K562 (cell line): ENCODE measurements at regions not wholly inside any gene's neighbourhood (a gene's known extent, or its start where the extent isn't known, plus 50 kb on each side); places are given as distances from the start of the nearest gene placed in this dataset.

Experiments used
- ATAC-seq: fragments of 200-7000 bp; cut with Tn5 transposase; 3 replicates; pipeline ENCODE4 v1.9.1; 2020; ENCODE audit warnings: moderate library complexity
- BruUV-seq: library from RNA; stranded (reverse); fragments of 400-500 nt; replicated peaks from 2 replicates; lab custom pipeline; 2021; lab: Mats Ljungman, UMichigan
- CTCF ChIA-PET: fragments of 300-600 bp; formaldehyde crosslinking; extraction: SDS; loops from one replicate; lab custom pipeline; 2021; ENCODE audit warnings: low intra/inter-chr PET ratio; lab: Yijun Ruan, JAX
- POLR2A ChIA-PET: fragments of 300-600, 350-650 bp; sonication (Branson Sonifier 250); formaldehyde crosslinking; extraction: SDS; loops from one replicate; lab custom pipeline; 2021; ENCODE audit warnings: antibody characterized with exemption, inconsistent platforms; lab: Yijun Ruan, JAX
- DNase-seq, 4 experiments: peaks; one replicate each; pipeline versions ENCODE4 v3.0.0 to v3.0.0-alpha.2; 2011 to 2018; ENCODE audit warnings: low spot score in 3 of 4, mixed read lengths in 3 of 4; ENCODE audit errors: extremely low read depth in 1 of 4
- FAIRE-seq: peaks from 2 replicates; lab custom pipeline; 2011; peaks lifted over from hg19 to GRCh38; lab: Jason Lieb, UNC
- H2AFZ ChIP-seq: 2 replicates; pipeline ENCODE4 v1.6.0; 2011; ENCODE audit warnings: low read depth, low read length, control low read depth, inconsistent platforms
- H3K27ac ChIP-seq: fragments of 200-600 bp; 3 replicates; pipeline ENCODE4 v1.8.0; 2011; ENCODE audit warnings: low read depth, mild to moderate bottlenecking, control low read depth, inconsistent platforms, low read length, moderate library complexity, mixed read lengths; ENCODE audit errors: extremely low read depth
- H3K27me3 ChIP-seq, 2 experiments: fragments of 300-600 bp in 1 of 2; 2 replicates in 1 of 2; 3 replicates in 1 of 2; pipeline versions ENCODE4 v1.6.0 to v1.8.0; 2011; ENCODE audit warnings: inconsistent platforms in 2 of 2, low read length in 2 of 2, mild to moderate bottlenecking in 1 of 2, mixed read lengths in 1 of 2, moderate library complexity in 1 of 2; ENCODE audit not compliant: control insufficient read depth in 2 of 2, insufficient read depth in 2 of 2
- H3K36me3 ChIP-seq: fragments of 300-600 bp; 3 replicates; pipeline ENCODE4 v1.8.0; 2011; ENCODE audit warnings: mild to moderate bottlenecking, low read length, inconsistent platforms; ENCODE audit not compliant: control insufficient read depth, insufficient read depth
- H3K4me1 ChIP-seq, 2 experiments: fragments of 200-600 bp in 1 of 2; replicated peaks in 1 of 2; 2 replicates in 1 of 2; 3 replicates in 1 of 2; pipeline versions ENCODE4 v1.5.1 to v1.8.0; 2011; ENCODE audit warnings: inconsistent platforms in 2 of 2, low read length in 2 of 2, mild to moderate bottlenecking in 1 of 2, mixed read lengths in 1 of 2, moderate library complexity in 1 of 2; ENCODE audit not compliant: control insufficient read depth in 2 of 2, insufficient read depth in 2 of 2
- H3K4me2 ChIP-seq: 2 replicates; pipeline ENCODE4 v1.6.1; 2011; ENCODE audit warnings: low read length, control low read depth, inconsistent platforms, mixed read lengths; ENCODE audit not compliant: insufficient read depth
- H3K4me3 ChIP-seq: fragments of 200-600 bp; sonication (generic), shearing (Covaris generic); 2 replicates; pipeline ENCODE4 v1.5.1; 2016; ENCODE audit warnings: control low read depth, inconsistent platforms
- H3K79me2 ChIP-seq: fragments of 200-600 bp; 3 replicates; pipeline ENCODE4 v1.8.0; 2011; ENCODE audit warnings: low read length, inconsistent platforms; ENCODE audit not compliant: control insufficient read depth, insufficient read depth
- H3K9ac ChIP-seq, 2 experiments: 2 replicates each; pipeline versions ENCODE4 v1.6.0 to v1.6.1; 2011; ENCODE audit warnings: low read depth in 2 of 2, low read length in 2 of 2, control low read depth in 1 of 2, inconsistent platforms in 1 of 2, mild to moderate bottlenecking in 1 of 2, mixed read lengths in 1 of 2; ENCODE audit not compliant: insufficient read depth in 1 of 2
- H3K9me1 ChIP-seq: one replicate; pipeline ENCODE4 v1.6.0; 2011; ENCODE audit warnings: inconsistent platforms, mild to moderate bottlenecking, low read length, moderate library complexity; ENCODE audit not compliant: control insufficient read depth, insufficient read depth
- H3K9me3 ChIP-seq: replicated peaks from 2 replicates; pipeline ENCODE4 v1.5.1; 2011; ENCODE audit warnings: low read depth, low read length, inconsistent platforms; ENCODE audit not compliant: control insufficient read depth, insufficient read depth
- H4K20me1 ChIP-seq: replicated peaks from 2 replicates; pipeline ENCODE4 v1.6.1; 2011; ENCODE audit warnings: low read length, inconsistent platforms, mixed read lengths; ENCODE audit not compliant: control insufficient read depth, insufficient read depth
- BRF1 ChIP-seq: IDR thresholded peaks from 3 replicates; pipeline ENCODE4 v1.6.1; 2011; ENCODE audit warnings: borderline replicate concordance, mild to moderate bottlenecking; ENCODE audit not compliant: insufficient read length; ENCODE audit errors: extremely low read depth
- CGGBP1 ChIP-seq: fragments of 250-450 bp; sonication (Bioruptor Pico); IDR thresholded peaks from 2 replicates; pipeline ENCODE4 v1.9.0; 2021; ENCODE audit warnings: mild to moderate bottlenecking
- GATAD2B ChIP-seq: fragments of 450-650 bp; IDR thresholded peaks from 2 replicates; pipeline ENCODE4 v1.6.1; 2017; ENCODE audit warnings: mild to moderate bottlenecking, borderline replicate concordance
- KLF6 ChIP-seq: fragments of 250-450 bp; sonication (Bioruptor Pico); IDR thresholded peaks from 2 replicates; pipeline ENCODE4 v1.4.0; 2020; ENCODE audit warnings: mild to moderate bottlenecking, moderate library complexity, borderline replicate concordance
- MTA1 ChIP-seq: fragments of 450-650 bp; IDR thresholded peaks from 2 replicates; pipeline ENCODE4 v1.6.1; 2017; ENCODE audit warnings: borderline replicate concordance
- STAT5A ChIP-seq: IDR thresholded peaks from 2 replicates; pipeline ENCODE4 v1.6.1; 2012; ENCODE audit warnings: low read length, inconsistent platforms, borderline replicate concordance
- ZBTB49 ChIP-seq: sonication (generic); formaldehyde crosslinking; IDR thresholded peaks from 2 replicates; pipeline ENCODE4 v1.8.0; 2022; ENCODE audit warnings: missing genetic modification reagents, mild to moderate bottlenecking, borderline replicate concordance
- ZC3H11A ChIP-seq: IDR thresholded peaks from 2 replicates; pipeline ENCODE4 v1.6.1; 2012; ENCODE audit warnings: low read depth, low read length, improper control_type of control experiment
- ZNF12 ChIP-seq: sonication (generic); formaldehyde crosslinking; IDR thresholded peaks from 2 replicates; pipeline ENCODE4 v1.4.0; 2020; ENCODE audit warnings: mild to moderate bottlenecking, missing genetic modification reagents
- ZNF431 ChIP-seq: sonication (generic); formaldehyde crosslinking; IDR thresholded peaks from 2 replicates; pipeline ENCODE4 v1.8.0; 2022; ENCODE audit warnings: mild to moderate bottlenecking, missing genetic modification reagents
- ZSCAN29 ChIP-seq: fragments of 450-650 bp; IDR thresholded peaks from 2 replicates; pipeline ENCODE4 v1.6.1; 2017
- WGBS: fragments of 100-300 bp; shearing (Covaris generic); methylation state at CpG from one replicate; pipeline ENCODE4 v1.1.6; 2016; ENCODE audit warnings: low coverage, mixed read lengths; ENCODE audit not compliant: insufficient coverage; ENCODE audit errors: missing lambda C conversion rate; 5-methylcytosine and 5-hydroxymethylcytosine counted together
- in situ Hi-C: fragments of 300-500 bp; cut with MboI; formaldehyde crosslinking; loops from 4 replicates; pipeline ENCODE4 v1.15.0; 2018; ENCODE audit warnings: inconsistent platforms, mixed read lengths
- intact Hi-C: fragments of 100-400 bp; cut with micrococcal nuclease; formaldehyde crosslinking; loops from 2 replicates; pipeline ENCODE4 v1.14.2; 2022

GRCh38 chrX:9392445-9392844 is 72.4 kb upstream of the TBL1X start (continued):
- no peak for TF ChIP-seq CGGBP1 (CRISPR knock-in tag)
- TF ChIP-seq BRF1: no peak
- TF ChIP-seq GATAD2B: no peak
- no peak for TF ChIP-seq ZNF12 (CRISPR knock-in tag)
- TF ChIP-seq ZC3H11A: no peak
- TF ChIP-seq ZBTB49 (CRISPR knock-in tag): no peak
- no peak for TF ChIP-seq KLF6 (CRISPR knock-in tag)
- no peak for TF ChIP-seq ZNF431
- no peak for TF ChIP-seq ZSCAN29
- TF ChIP-seq, all 486 proteins: peak for 0

- ChIA-PET CTCF (no interaction called here), POLR2A (no interaction called here)
- H2AFZ ChIP-seq: no peak overlapping the region
- H3K27ac ChIP-seq: no peak overlapping the region
- ATAC-seq (no peak), FAIRE-seq (no peak), DNase-seq (no peak)
- no peaks in the 10 kb centered on the region for H3K4me1 ChIP-seq
- no peak overlapping the region for H3K9ac ChIP-seq
- 35% methylated on average over 4 of the region's 4 CpGs for whole genome bisulfite sequencing
- H3K4me2 ChIP-seq: no peak overlapping the region
- no peaks in the 10 kb centered on the region for H3K27me3 ChIP-seq
- H4K20me1 ChIP-seq: no peaks in the 10 kb centered on the region
- in situ Hi-C loops (no loop called here), intact Hi-C loops (no loop called here)
- H3K9me3 ChIP-seq: no peaks in the 10 kb centered on the region
- no peaks in the 10 kb centered on the region for H3K9me1 ChIP-seq
- H3K79me2 ChIP-seq: no peaks in the 10 kb centered on the region
- no TSS peak for BruUV-seq
- TF ChIP-seq MTA1: no peak
- TF ChIP-seq STAT5A: no peak
- no peak overlapping the region for H3K4me3 ChIP-seq
- no peaks in the 10 kb centered on the region for H3K36me3 ChIP-seq
Measured at GRCh38 chrX:9393571-9393970, 71.3 kb upstream of the TBL1X start.
